Hematopoietic multipotent progenitor cell treated with erythropoietin and hydrocortisone succinate and interleukin-3 and kit ligand, for 15 days (in vitro differentiated cells): ENCODE measurements at regions not wholly inside any gene's neighbourhood (a gene's known extent, or its start where the extent isn't known, plus 50 kb on each side); places are given as distances from the start of the nearest gene placed in this dataset.
"Not testable (repeated sequence)": the region's sequence is repeated elsewhere in the genome, so short reads cannot be mapped to it uniquely, and the experiment has no call there.

Experiments used
- DNase-seq: peaks from one replicate; pipeline ENCODE4 v3.0.0-alpha.2; 2015; ENCODE audit warnings: low spot score

GRCh38 chr2:90293806-90294205, 1602.3 kb downstream of the RPIA start:
- DNase-seq, result not testable (repeated sequence)

- DNase-seq, result not testable (repeated sequence)
These were observed 1603.7 kb downstream of the RPIA start for GRCh38 chr2:90295036-90295750.

GRCh38 chr2:90296484-90296777, 1605.0 kb downstream of the RPIA start:
- DNase-seq, result not testable (repeated sequence)

GRCh38 chr2:90297701-90298100, 1606.2 kb downstream of the RPIA start:
- DNase-seq, result not testable (repeated sequence)

- not testable (repeated sequence) for DNase-seq
These were observed 1606.8 kb downstream of the RPIA start for GRCh38 chr2:90298126-90298755.

GRCh38 chr2:90298983-90299382, 1607.5 kb downstream of the RPIA start:
- not testable (repeated sequence) for DNase-seq

GRCh38 chr2:90322982-90323381, 1631.5 kb downstream of the RPIA start:
- DNase-seq, result not testable (repeated sequence)

- not testable (repeated sequence) for DNase-seq
These were observed 1632.4 kb downstream of the RPIA start for GRCh38 chr2:90323612-90324558.

- not testable (repeated sequence) for DNase-seq
These were observed 1633.2 kb downstream of the RPIA start for GRCh38 chr2:90324672-90325071.

- not testable (repeated sequence) for DNase-seq
These were observed 1634.4 kb downstream of the RPIA start for GRCh38 chr2:90325796-90326353.

GRCh38 chr2:90355546-90355945, 1664.1 kb downstream of the RPIA start:
- not testable (repeated sequence) for DNase-seq

- DNase-seq, result not testable (repeated sequence)
These were observed 1667.9 kb downstream of the RPIA start for GRCh38 chr2:90359344-90359743.

- DNase-seq, result not testable (repeated sequence)
These were observed 1668.6 kb downstream of the RPIA start for GRCh38 chr2:90359887-90360730.

GRCh38 chr2:90360731-90361035, 1669.2 kb downstream of the RPIA start:
- not testable (repeated sequence) for DNase-seq
